ENCODE measurements at regions not wholly inside any gene's neighbourhood (a gene's known extent, or its start where the extent isn't known, plus 50 kb on each side); places are given as distances from the start of the nearest gene placed in this dataset.

GRCh38 chr9:115668521-115668920, 485.1 kb upstream of the PAPPA start:
- Histone ChIP-seq H3K27ac (ENCODE audit: low read depth, low read length) (no peak overlapping the region), H3K36me3 (ENCODE audit: control insufficient read depth, insufficient read depth, low read length) (no peaks in the 10 kb centered on the region), H3K9ac (ENCODE audit: extremely low read depth, low read length, poor library complexity, severe bottlenecking) (no peak overlapping the region), H3K9me3 (ENCODE audit: control insufficient read depth, low read length) (no peaks in the 10 kb centered on the region), H3K4me1 (ENCODE audit: control insufficient read depth, insufficient read depth, low read length) (no peaks in the 10 kb centered on the region), H3K27me3 (ENCODE audit: control insufficient read depth, insufficient read depth, low read length, poor library complexity, severe bottlenecking) (no peaks in the 10 kb centered on the region), H3K4me3 (ENCODE audit: low read length) (no peak overlapping the region)
- Mint-ChIP-seq H3K4me1 (peaks cover 9% of the 10 kb centered on the region), H3K36me3 (ENCODE audit: low read depth) (no peaks in the 10 kb centered on the region), H3K27me3 (ENCODE audit: insufficient read depth) (no peaks in the 10 kb centered on the region), H3K27ac (no peak overlapping the region), H3K9me3 (no peaks in the 10 kb centered on the region), H3K4me3 (no peak overlapping the region)
- TF ChIP-seq CTCF (conservative IDR thresholded peaks at IDR 0.05): no peak
- no peak for DNase-seq
- 88 to 100% methylated on average over 2 of the region's 2 CpGs for WGBS, 2 experiments (ENCODE audit: insufficient coverage in 1 of 2, insufficient read length in 1 of 2)

- Histone ChIP-seq H3K4me3 (ENCODE audit: low read length) (no peak overlapping the region), H3K9me3 (ENCODE audit: control insufficient read depth, low read length) (no peaks in the 10 kb centered on the region), H3K4me1 (ENCODE audit: control insufficient read depth, insufficient read depth, low read length) (no peaks in the 10 kb centered on the region), H3K36me3 (ENCODE audit: control insufficient read depth, insufficient read depth, low read length) (no peaks in the 10 kb centered on the region), H3K27ac (ENCODE audit: low read depth, low read length) (no peak overlapping the region), H3K27me3 (ENCODE audit: control insufficient read depth, insufficient read depth, low read length, poor library complexity, severe bottlenecking) (no peaks in the 10 kb centered on the region), H3K9ac (ENCODE audit: extremely low read depth, low read length, poor library complexity, severe bottlenecking) (no peak overlapping the region)
- WGBS, 2 experiments (ENCODE audit: insufficient coverage in 1 of 2, insufficient read length in 1 of 2): 90 to 91% methylated on average over 1 to 6 of the region's 7 CpGs
- Mint-ChIP-seq H3K27ac (no peak overlapping the region), H3K4me1 (peaks cover 9% of the 10 kb centered on the region), H3K36me3 (ENCODE audit: low read depth) (no peaks in the 10 kb centered on the region), H3K9me3 (no peaks in the 10 kb centered on the region), H3K4me3 (no peak overlapping the region), H3K27me3 (ENCODE audit: insufficient read depth) (no peaks in the 10 kb centered on the region)
- no peak for TF ChIP-seq CTCF (conservative IDR thresholded peaks at IDR 0.05)
- no peak for DNase-seq
These were observed 482.2 kb upstream of the PAPPA start for GRCh38 chr9:115671236-115671962.

GRCh38 chr9:115671963-115672305, 481.7 kb upstream of the PAPPA start:
- 100% methylated on average over 1 of the region's 1 CpG for WGBS, 2 experiments (ENCODE audit: insufficient coverage in 1 of 2, insufficient read length in 1 of 2)
- no peak overlapping the region for H3K27ac Mint-ChIP-seq
- H3K4me1 ChIP-seq (ENCODE audit: control insufficient read depth, insufficient read depth, low read length): no peaks in the 10 kb centered on the region
- no peak overlapping the region for H3K9ac ChIP-seq (ENCODE audit: extremely low read depth, low read length, poor library complexity, severe bottlenecking)
- H3K4me3 ChIP-seq (ENCODE audit: low read length): no peak overlapping the region
- DNase-seq: no peak
- H3K36me3 ChIP-seq (ENCODE audit: control insufficient read depth, insufficient read depth, low read length): no peaks in the 10 kb centered on the region
- peaks cover 9% of the 10 kb centered on the region for H3K4me1 Mint-ChIP-seq
- no peak overlapping the region for H3K4me3 Mint-ChIP-seq
- no peaks in the 10 kb centered on the region for H3K36me3 Mint-ChIP-seq (ENCODE audit: low read depth)
- no peaks in the 10 kb centered on the region for H3K27me3 ChIP-seq (ENCODE audit: control insufficient read depth, insufficient read depth, low read length, poor library complexity, severe bottlenecking)
- no peak overlapping the region for H3K27ac ChIP-seq (ENCODE audit: low read depth, low read length)
- TF ChIP-seq CTCF (conservative IDR thresholded peaks at IDR 0.05): no peak
- no peaks in the 10 kb centered on the region for H3K9me3 Mint-ChIP-seq
- H3K9me3 ChIP-seq (ENCODE audit: control insufficient read depth, low read length): no peaks in the 10 kb centered on the region
- H3K27me3 Mint-ChIP-seq (ENCODE audit: insufficient read depth): no peaks in the 10 kb centered on the region

Data from endodermal cell (in vitro differentiated cells).